MM.1S (cell line): ENCODE measurements at regions not wholly inside any gene's neighbourhood (a gene's known extent, or its start where the extent isn't known, plus 50 kb on each side); places are given as distances from the start of the nearest gene placed in this dataset.

ENCODE experiments used
- CTCF ChIP-seq: fragments of 300-600 bp; sonication (generic); IDR thresholded peaks from 2 replicates; pipeline ENCODE4 v1.5.1; 2016; ENCODE audit warnings: antibody characterized with exemption, low read length, mixed read lengths
- EZH2phosphoT487 ChIP-seq: fragments of 300-600 bp; sonication (generic); IDR thresholded peaks from 2 replicates; pipeline ENCODE4 v1.6.1; 2018; ENCODE audit warnings: antibody characterized with exemption, low read length

DNA sequence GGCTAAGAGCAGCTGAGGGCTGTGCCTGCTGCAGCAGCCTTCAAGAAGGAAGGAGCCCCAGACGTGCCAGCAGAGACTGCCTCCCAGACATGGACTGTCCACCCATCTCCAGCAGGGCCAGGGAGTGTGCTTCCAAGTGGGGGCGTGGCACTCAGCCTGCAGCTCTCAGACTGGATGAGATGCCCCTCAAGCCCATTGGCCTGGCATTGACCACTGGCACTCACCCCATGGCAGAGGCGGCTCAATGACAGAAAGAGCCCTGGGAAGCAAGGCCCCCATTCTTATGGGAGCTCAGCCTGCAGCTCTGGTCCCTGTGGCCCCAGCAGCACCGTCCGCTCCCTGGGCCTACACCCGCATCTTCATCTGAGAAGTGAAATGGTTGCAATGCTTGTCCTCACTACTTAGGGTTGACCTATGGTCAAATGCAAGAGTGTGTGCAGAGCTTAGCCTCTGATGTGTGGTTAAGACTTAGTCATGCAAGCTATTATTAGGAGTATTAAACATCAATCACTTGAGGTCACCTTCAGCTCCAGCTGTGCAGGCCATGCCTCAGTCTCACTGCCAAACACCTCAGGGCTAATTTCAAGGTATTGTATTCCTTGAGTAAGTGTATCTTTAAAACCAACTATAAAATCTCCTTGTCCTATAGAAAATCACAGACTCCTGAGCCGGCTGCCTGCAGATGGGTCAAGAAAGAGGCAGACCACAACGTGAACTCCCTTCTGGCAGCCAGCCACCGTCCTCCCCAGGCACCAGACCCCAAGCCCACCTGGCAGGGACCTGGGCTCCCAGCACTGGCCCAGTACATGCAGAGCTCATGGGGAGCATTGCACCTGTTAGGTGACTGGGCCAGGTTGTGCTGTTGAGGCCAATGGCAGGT, 194.8 kb downstream of the NDUFA10 start:
- no peak for TF ChIP-seq CTCF
- TF ChIP-seq EZH2phosphoT487, result no peak
